H9 (cell line): ENCODE measurements at regions not wholly inside any gene's neighbourhood (a gene's known extent, or its start where the extent isn't known, plus 50 kb on each side); places are given as distances from the start of the nearest gene placed in this dataset.

ENCODE experiments used
- DNase-seq: peaks from one replicate; pipeline ENCODE4 v3.0.0-alpha.2; 2017
- H2AFZ ChIP-seq: one replicate; pipeline ENCODE4 v1.6.1; 2013; ENCODE audit warnings: mild to moderate bottlenecking, low read length, control low read depth, moderate library complexity
- H2AK5ac ChIP-seq: 2 replicates; pipeline ENCODE4 v1.6.1; 2013; ENCODE audit warnings: low read length, control low read depth, mixed read lengths; ENCODE audit not compliant: insufficient read length
- H2BK120ac ChIP-seq: one replicate; pipeline ENCODE4 v1.6.1; 2013; ENCODE audit warnings: low read depth, mild to moderate bottlenecking, low read length, control low read depth, inconsistent platforms; ENCODE audit not compliant: poor library complexity, severe bottlenecking
- H2BK12ac ChIP-seq: 2 replicates; pipeline ENCODE4 v1.6.1; 2013; ENCODE audit warnings: low read length, control low read depth, mixed read lengths, low read depth; ENCODE audit not compliant: insufficient read length
- H2BK15ac ChIP-seq: 2 replicates; pipeline ENCODE4 v1.6.1; 2013; ENCODE audit warnings: low read depth, low read length, control low read depth
- H2BK20ac ChIP-seq: one replicate; pipeline ENCODE4 v1.6.1; 2013; ENCODE audit warnings: low read depth, mild to moderate bottlenecking, low read length, control low read depth, inconsistent platforms; ENCODE audit not compliant: poor library complexity, severe bottlenecking
- H2BK5ac ChIP-seq: 2 replicates; pipeline ENCODE4 v1.6.1; 2013; ENCODE audit warnings: low read length, control low read depth, mixed read lengths; ENCODE audit not compliant: insufficient read length
- H3K14ac ChIP-seq: 2 replicates; pipeline ENCODE4 v1.6.1; 2013; ENCODE audit warnings: low read length, control low read depth; ENCODE audit not compliant: insufficient read depth
- H3K18ac ChIP-seq: 2 replicates; pipeline ENCODE4 v1.6.1; 2013; ENCODE audit warnings: low read depth, mild to moderate bottlenecking, mixed read lengths, low read length, control low read depth; ENCODE audit not compliant: insufficient read length
- H3K23ac ChIP-seq: 2 replicates; pipeline ENCODE4 v1.6.1; 2013; ENCODE audit warnings: low read length, control low read depth, mixed read lengths, low read depth; ENCODE audit not compliant: insufficient read length
- H3K23me2 ChIP-seq: 2 replicates; pipeline ENCODE4 v1.6.1; 2013; ENCODE audit warnings: low read depth, mild to moderate bottlenecking, mixed read lengths, low read length, control low read depth; ENCODE audit not compliant: insufficient read length, poor library complexity, severe bottlenecking
- H3K27ac ChIP-seq: 2 replicates; pipeline ENCODE4 v1.5.1; 2013; ENCODE audit warnings: low read length, control low read depth, mixed read lengths, low read depth; ENCODE audit not compliant: insufficient read length
- H3K27me3 ChIP-seq: 2 replicates; pipeline ENCODE4 v1.6.1; 2013; ENCODE audit warnings: low read length, control low read depth, inconsistent platforms; ENCODE audit not compliant: insufficient read depth
- H3K4ac ChIP-seq: 2 replicates; pipeline ENCODE4 v1.6.1; 2013; ENCODE audit warnings: low read depth, mild to moderate bottlenecking, control low read depth, inconsistent platforms, low read length, moderate library complexity
- H3K4me1 ChIP-seq: 2 replicates; pipeline ENCODE4 v1.6.1; 2013; ENCODE audit warnings: low read length, control low read depth, inconsistent platforms; ENCODE audit not compliant: insufficient read depth
- H3K4me2 ChIP-seq: 2 replicates; pipeline ENCODE4 v1.6.1; 2013; ENCODE audit warnings: low read length, control low read depth, mixed read lengths; ENCODE audit not compliant: insufficient read length, insufficient read depth
- H3K56ac ChIP-seq: 2 replicates; pipeline ENCODE4 v1.6.1; 2013; ENCODE audit warnings: low read depth, mild to moderate bottlenecking, mixed read lengths, low read length, control low read depth; ENCODE audit not compliant: insufficient read length
- H3K79me1 ChIP-seq: 2 replicates; pipeline ENCODE4 v1.6.1; 2013; ENCODE audit warnings: low read depth, mild to moderate bottlenecking, moderate library complexity, low read length, control low read depth, inconsistent platforms; ENCODE audit not compliant: insufficient read depth, poor library complexity, severe bottlenecking
- H3K79me2 ChIP-seq: 2 replicates; pipeline ENCODE4 v1.6.1; 2013; ENCODE audit warnings: low read length, control low read depth, inconsistent platforms; ENCODE audit not compliant: insufficient read depth
- H3K9ac ChIP-seq: 2 replicates; pipeline ENCODE4 v1.6.1; 2013; ENCODE audit warnings: low read length, control low read depth, mixed read lengths; ENCODE audit not compliant: insufficient read length; ENCODE audit errors: extremely low read depth
- H3K9me3 ChIP-seq: one replicate; pipeline ENCODE4 v1.6.1; 2013; ENCODE audit warnings: low read depth, low read length, inconsistent platforms; ENCODE audit not compliant: control insufficient read depth
- H3T11ph ChIP-seq: one replicate; pipeline ENCODE4 v1.6.1; 2013; ENCODE audit warnings: mild to moderate bottlenecking, low read length, control low read depth, inconsistent platforms
- H4K20me1 ChIP-seq: one replicate; pipeline ENCODE4 v1.6.1; 2013; ENCODE audit not compliant: control insufficient read depth, insufficient read length, insufficient read depth
- H4K5ac ChIP-seq: 2 replicates; pipeline ENCODE4 v1.6.1; 2013; ENCODE audit warnings: low read depth, mild to moderate bottlenecking, mixed read lengths, low read length, control low read depth; ENCODE audit not compliant: insufficient read length
- H4K8ac ChIP-seq: replicated peaks from 2 replicates; pipeline ENCODE4 v1.6.1; 2013; ENCODE audit warnings: low read length, control low read depth, mixed read lengths, low read depth; ENCODE audit not compliant: insufficient read length
- H4K91ac ChIP-seq: 2 replicates; pipeline ENCODE4 v1.6.1; 2013; ENCODE audit warnings: low read depth, mild to moderate bottlenecking, moderate library complexity, mixed read lengths, low read length, control low read depth; ENCODE audit not compliant: insufficient read length
- H3K27ac Mint-ChIP-seq, 3 experiments: 2 replicates in 2 of 3; 3 replicates in 1 of 3; pipeline ENCODE4 v1.8.0; 2020 to 2021; ENCODE audit warnings: mixed read lengths in 3 of 3, mild to moderate bottlenecking in 1 of 3, moderate library complexity in 1 of 3
- H3K27me3 Mint-ChIP-seq: 2 replicates; pipeline ENCODE4 v1.8.0; 2021; ENCODE audit warnings: low read depth, mild to moderate bottlenecking, moderate library complexity, mixed read lengths
- H3K36me3 Mint-ChIP-seq, 3 experiments: 2 replicates in 2 of 3; 3 replicates in 1 of 3; pipeline ENCODE4 v1.8.0; 2020 to 2021; ENCODE audit warnings: low read depth in 3 of 3, mixed read lengths in 3 of 3; ENCODE audit not compliant: insufficient read depth in 1 of 3
- H3K4me1 Mint-ChIP-seq, 2 experiments: 2 replicates each; pipeline ENCODE4 v1.8.0; 2020; ENCODE audit warnings: mixed read lengths in 2 of 2
- H3K4me3 Mint-ChIP-seq, 2 experiments: 2 replicates in 1 of 2; 3 replicates in 1 of 2; pipeline ENCODE4 v1.8.0; 2020 to 2021; ENCODE audit warnings: mild to moderate bottlenecking in 2 of 2, mixed read lengths in 2 of 2, moderate library complexity in 1 of 2
- H3K9me3 Mint-ChIP-seq, 2 experiments: 2 replicates in 1 of 2; 3 replicates in 1 of 2; pipeline ENCODE4 v1.8.0; 2020; ENCODE audit warnings: mild to moderate bottlenecking in 2 of 2, mixed read lengths in 2 of 2, moderate library complexity in 1 of 2
- CTCF ChIP-seq: fragments of 200-600 bp; sonication (generic); conservative IDR thresholded peaks from 3 replicates; pipeline ENCODE4 v1.8.0; 2021; ENCODE audit warnings: antibody characterized with exemption, mild to moderate bottlenecking
- WGBS: extraction: QIAGEN DNeasy Blood & Tissue Kit; methylation state at CpG from one replicate; pipeline ENCODE4 v1.1.7; 2013; ENCODE audit warnings: missing lambda C conversion rate, low lambda C conversion rate, mixed read lengths; ENCODE audit not compliant: insufficient read length; ENCODE audit errors: extremely low coverage; 5-methylcytosine and 5-hydroxymethylcytosine counted together

GRCh38 chr18:34085140-34085739 lies 139.5 kb downstream of the NOL4 start:
- H3K14ac ChIP-seq: no peak overlapping the region
- no peaks in the 10 kb centered on the region for H3K9me3 ChIP-seq
- no peak overlapping the region for H2BK15ac ChIP-seq
- no peak overlapping the region for H4K8ac ChIP-seq
- H3K23me2 ChIP-seq: no peaks in the 10 kb centered on the region
- H3K27me3 Mint-ChIP-seq: no peaks in the 10 kb centered on the region
- no peak overlapping the region for H2AFZ ChIP-seq
- no peak overlapping the region for H3K27ac ChIP-seq
- no peaks in the 10 kb centered on the region for H3K4me1 ChIP-seq
- no peaks in the 10 kb centered on the region for H3K79me2 ChIP-seq
- H3K4ac ChIP-seq: no peak overlapping the region
- H3K23ac ChIP-seq: no peak overlapping the region
- no peaks in the 10 kb centered on the region for H3K27me3 ChIP-seq
- no peak overlapping the region for H3K18ac ChIP-seq
- H3K56ac ChIP-seq: no peak overlapping the region
- H2BK5ac ChIP-seq: no peak overlapping the region
- no peaks in the 10 kb centered on the region for H3K36me3 Mint-ChIP-seq
- H3K4me2 ChIP-seq: no peak overlapping the region
- H3K9ac ChIP-seq: no peak overlapping the region
- no peak overlapping the region for H4K5ac ChIP-seq
- H4K91ac ChIP-seq: no peak overlapping the region
- no peak for DNase-seq
- H2BK12ac ChIP-seq: no peak overlapping the region
- TF ChIP-seq CTCF: no peak
- no peak overlapping the region for H3T11ph ChIP-seq
- no peak overlapping the region for H2BK120ac ChIP-seq
- no peaks in the 10 kb centered on the region for H3K9me3 Mint-ChIP-seq
- no peak overlapping the region for H2AK5ac ChIP-seq
- no peaks in the 10 kb centered on the region for H4K20me1 ChIP-seq
- no peaks in the 10 kb centered on the region for H3K4me1 Mint-ChIP-seq
- no peak overlapping the region for H3K4me3 Mint-ChIP-seq
- no CpG with 5 or more reads among the region's 4 CpGs for WGBS
- no peak overlapping the region for H2BK20ac ChIP-seq
- no peak overlapping the region for H3K27ac Mint-ChIP-seq
- H3K79me1 ChIP-seq: no peaks in the 10 kb centered on the region
